ENCODE measurements at regions not wholly inside any gene's neighbourhood (a gene's known extent, or its start where the extent isn't known, plus 50 kb on each side); places are given as distances from the start of the nearest gene placed in this dataset. TPM values are rescaled to one million over a fixed set of nuclear protein-coding genes. Genes with fewer than 3 reads are reported as not detected.

- peak; percentile 73 to 76 for DNase-seq
- Histone ChIP-seq H3K4me1 (no peaks in the 10 kb centered on the region), H3K27me3 (no peaks in the 10 kb centered on the region), H3K27ac (peak overlapping the region in 1 of 3 donors; percentile 1), H3K9me3 (no peaks in the 10 kb centered on the region), H3K36me3 (no peaks in the 10 kb centered on the region), H3K4me3 (replicated peaks in 1 of 3) (peak overlapping the region in 2 of 3 donors; percentile 23 to 30)
- intact Hi-C loops (cut with DNase I), result no loop called here
- peak in 1 of 2 donors; percentile 15 for TF ChIP-seq POLR2A (IDR thresholded peaks at IDR 0.05)
- TF ChIP-seq, protein P1, sequence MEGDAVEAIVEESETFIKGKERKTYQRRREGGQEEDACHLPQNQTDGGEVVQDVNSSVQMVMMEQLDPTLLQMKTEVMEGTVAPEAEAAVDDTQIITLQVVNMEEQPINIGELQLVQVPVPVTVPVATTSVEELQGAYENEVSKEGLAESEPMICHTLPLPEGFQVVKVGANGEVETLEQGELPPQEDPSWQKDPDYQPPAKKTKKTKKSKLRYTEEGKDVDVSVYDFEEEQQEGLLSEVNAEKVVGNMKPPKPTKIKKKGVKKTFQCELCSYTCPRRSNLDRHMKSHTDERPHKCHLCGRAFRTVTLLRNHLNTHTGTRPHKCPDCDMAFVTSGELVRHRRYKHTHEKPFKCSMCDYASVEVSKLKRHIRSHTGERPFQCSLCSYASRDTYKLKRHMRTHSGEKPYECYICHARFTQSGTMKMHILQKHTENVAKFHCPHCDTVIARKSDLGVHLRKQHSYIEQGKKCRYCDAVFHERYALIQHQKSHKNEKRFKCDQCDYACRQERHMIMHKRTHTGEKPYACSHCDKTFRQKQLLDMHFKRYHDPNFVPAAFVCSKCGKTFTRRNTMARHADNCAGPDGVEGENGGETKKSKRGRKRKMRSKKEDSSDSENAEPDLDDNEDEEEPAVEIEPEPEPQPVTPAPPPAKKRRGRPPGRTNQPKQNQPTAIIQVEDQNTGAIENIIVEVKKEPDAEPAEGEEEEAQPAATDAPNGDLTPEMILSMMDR (IDR thresholded peaks at IDR 0.05), result no peak
- 29 to 30% methylated on average over 21 to 28 of the region's 50 CpGs for WGBS, 2 donors
Observed at GRCh38 chr12:98456576-98457573, 58.5 kb upstream of the TMPO start.

DNA sequence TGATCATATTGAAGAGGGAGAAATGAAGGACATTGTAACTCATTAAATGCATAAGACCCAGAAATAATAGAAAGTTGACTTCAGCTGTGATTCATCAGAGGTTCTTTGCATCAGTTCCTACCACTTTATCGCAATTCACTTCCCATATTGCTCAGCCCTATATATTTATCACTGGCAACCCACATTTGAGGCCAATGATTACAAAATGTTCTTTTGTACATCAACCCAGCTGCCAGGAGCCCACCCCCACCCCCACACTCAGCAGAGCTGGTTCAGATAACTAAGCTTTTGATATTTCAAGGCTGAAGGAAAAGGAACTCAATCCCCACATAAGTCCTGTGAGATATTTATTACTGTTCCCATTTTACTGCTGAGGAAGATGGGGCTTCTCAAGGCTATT is 51.2 kb upstream of the TMPO start:
- WGBS, 2 donors, result 86 to 94% methylated on average over 1 of the region's 1 CpG
- no peaks in the 10 kb centered on the region for H3K9me3 ChIP-seq
- intact Hi-C loops (cut with DNase I), result no loop called here
- TF ChIP-seq, protein P1 (IDR thresholded peaks at IDR 0.05), result no peak
- no peak for TF ChIP-seq POLR2A (IDR thresholded peaks at IDR 0.05)
- no peak overlapping the region for H3K4me3 ChIP-seq (replicated peaks in 1 of 3)
- no peaks in the 10 kb centered on the region for H3K27me3 ChIP-seq
- no peak overlapping the region for H3K27ac ChIP-seq
- no peaks in the 10 kb centered on the region for H3K4me1 ChIP-seq
- DNase-seq, result no peak
- no peaks in the 10 kb centered on the region for H3K36me3 ChIP-seq

- TF ChIP-seq, protein P1 (IDR thresholded peaks at IDR 0.05), result no peak
- no peak for TF ChIP-seq POLR2A (IDR thresholded peaks at IDR 0.05)
- H3K9me3 ChIP-seq, result no peaks in the 10 kb centered on the region
- H3K36me3 ChIP-seq, result no peaks in the 10 kb centered on the region
- no peak for DNase-seq
- H3K27ac ChIP-seq, result no peak overlapping the region
- WGBS, 2 donors, result 76 to 82% methylated on average over 1 of the region's 1 CpG
- intact Hi-C loops (cut with DNase I), result no loop called here
- H3K4me1 ChIP-seq, result no peaks in the 10 kb centered on the region
- no peak overlapping the region for H3K4me3 ChIP-seq (replicated peaks in 1 of 3)
- H3K27me3 ChIP-seq, result no peaks in the 10 kb centered on the region
Observed at GRCh38 chr12:98465505-98465904, 49.9 kb upstream of the TMPO start.

Small RNAs in the stretch of these regions (microRNA-seq; reads per million reads assigned to microRNA genes)
- gene MIR4303, result not detected
- not detected for gene MIR4495

Small RNAs in the stretch of these regions (small RNA-seq; reads per million reads assigned to genes)
- gene AC018659.1 (not detected), gene MIR4303 (not detected), gene MIR4495 (not detected), gene RNU4-41P (not detected), gene RNU6-36P (not detected)

Measured in thyroid gland (tissue), 4 donors.